ENCODE measurements at regions not wholly inside any gene's neighbourhood (a gene's known extent, or its start where the extent isn't known, plus 50 kb on each side); places are given as distances from the start of the nearest gene placed in this dataset.

DNA sequence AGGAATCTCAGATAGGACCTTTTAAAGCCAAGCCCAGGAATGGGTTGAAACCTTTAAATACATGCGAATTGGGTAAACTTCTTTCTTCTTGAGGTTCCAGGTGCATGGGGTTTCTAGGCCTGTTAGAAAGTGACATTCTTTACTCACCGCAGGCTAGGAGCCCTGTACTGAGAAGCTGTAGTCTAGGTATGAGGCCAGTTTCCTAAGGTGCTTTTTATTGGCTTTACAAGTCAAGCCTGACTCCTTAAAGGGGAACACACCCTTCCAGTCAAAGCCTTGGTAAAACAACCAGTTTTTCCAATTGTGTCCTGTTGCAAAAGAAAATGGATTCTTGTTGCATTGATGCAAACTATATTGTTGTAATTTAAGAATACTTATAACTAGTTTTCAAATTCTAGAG is 76.1 kb upstream of the ATP11B start:
- no peak for DNase-seq
- Histone ChIP-seq H3K79me2 (ENCODE audit: insufficient read depth) (no peaks in the 10 kb centered on the region), H3K9ac (no peak overlapping the region), H3F3A (replicated peaks; ENCODE audit: insufficient read depth) (no peaks in the 10 kb centered on the region), H3K9me3 (no peaks in the 10 kb centered on the region), H3K9me2 (no peaks in the 10 kb centered on the region), H3K27me3 (ENCODE audit: insufficient read depth) (no peaks in the 10 kb centered on the region), H3K4me1 (ENCODE audit: control insufficient read depth in 1 of 2, insufficient read depth in 2 of 2, low read depth in 1 of 2, low read length in 1 of 2) (no peaks in the 10 kb centered on the region; a peak in 1 of 4 replicates), H3K27ac (ENCODE audit: low read depth in 2 of 2, low read length in 1 of 2) (no peak overlapping the region), H3K4me3 (ENCODE audit: low read depth in 2 of 2, low read length in 1 of 2) (no peak overlapping the region), H3K36me3 (replicated peaks in 1 of 2; ENCODE audit: control insufficient read depth in 1 of 2, insufficient read depth in 2 of 2, low read length in 1 of 2) (no peaks in the 10 kb centered on the region), H2AFZ (ENCODE audit: low read depth) (no peak overlapping the region; the same call in 1 of the 2 replicates), H3K4me2 (no peak overlapping the region), H4K20me1 (ENCODE audit: insufficient read depth) (no peaks in the 10 kb centered on the region)
- ChIA-PET CTCF (interaction anchor here (0.8 to 2.3 kb wide), 3 partner anchors 8 to 120 kb away, joined by 3 to 9 read pairs (median 3); no protein-coding TSS in a partner anchor), POLR2A (no interaction called here)
- TF ChIP-seq CHD2 (IDR thresholded peaks at IDR 0.05; ENCODE audit: low read length, partially characterized antibody) (no peak), RFX5 (IDR thresholded peaks at IDR 0.05; ENCODE audit: low read length) (no peak), NRF1 (IDR thresholded peaks at IDR 0.05; ENCODE audit: low read depth, low read length) (no peak), RAD21 (IDR thresholded peaks at IDR 0.05; ENCODE audit: low read length) (no peak)
- WGBS (ENCODE audit: low lambda C conversion rate): 83% methylated on average over 2 of the region's 2 CpGs

- POLR2A ChIA-PET: no interaction called here
- no peaks in the 10 kb centered on the region for H3K27me3 ChIP-seq (ENCODE audit: insufficient read depth)
- DNase-seq: no peak
Observed at GRCh38 chr3:182722907-182723306, 70.4 kb upstream of the ATP11B start.

More at GRCh38 chr3:182722907-182723306, 70.4 kb upstream of the ATP11B start:
- peaks cover 11 to 14% of the 10 kb centered on the region in 2 experiments; a peak in 2 of 4 replicates for H3K4me1 ChIP-seq (ENCODE audit: control insufficient read depth in 1 of 2, insufficient read depth in 2 of 2, low read depth in 1 of 2, low read length in 1 of 2)
- no peak overlapping the region for H3K4me2 ChIP-seq
- no peaks in the 10 kb centered on the region for H3K36me3 ChIP-seq (replicated peaks in 1 of 2; ENCODE audit: control insufficient read depth in 1 of 2, insufficient read depth in 2 of 2, low read length in 1 of 2)
- H3F3A ChIP-seq (replicated peaks; ENCODE audit: insufficient read depth): no peaks in the 10 kb centered on the region
- H3K27ac ChIP-seq (ENCODE audit: low read depth in 2 of 2, low read length in 1 of 2): no peak overlapping the region
- H3K9ac ChIP-seq: no peak overlapping the region
- no peaks in the 10 kb centered on the region for H3K9me3 ChIP-seq
- no peak for TF ChIP-seq MEF2A (IDR thresholded peaks at IDR 0.05; ENCODE audit: borderline replicate concordance, low read depth)
- TF ChIP-seq NFIC (IDR thresholded peaks at IDR 0.05; ENCODE audit: borderline replicate concordance): no peak
- TF ChIP-seq GATA2 (CRISPR knock-in tag; IDR thresholded peaks at IDR 0.05): no peak
- no peak for TF ChIP-seq GABPA (IDR thresholded peaks at IDR 0.05; ENCODE audit: low read depth)
- no peak for TF ChIP-seq EZH2phosphoT487 (IDR thresholded peaks at IDR 0.05; ENCODE audit: borderline replicate concordance, low read depth)
- no peak for TF ChIP-seq EP300 (IDR thresholded peaks at IDR 0.05; ENCODE audit: borderline replicate concordance in 1 of 2, low read depth in 1 of 2, low read length in 1 of 2)
- TF ChIP-seq FOXM1 (IDR thresholded peaks at IDR 0.05; ENCODE audit: low read depth): no peak
- TF ChIP-seq REST (IDR thresholded peaks at IDR 0.05; ENCODE audit: low read depth, low read length): no peak
- TF ChIP-seq, protein P1, sequence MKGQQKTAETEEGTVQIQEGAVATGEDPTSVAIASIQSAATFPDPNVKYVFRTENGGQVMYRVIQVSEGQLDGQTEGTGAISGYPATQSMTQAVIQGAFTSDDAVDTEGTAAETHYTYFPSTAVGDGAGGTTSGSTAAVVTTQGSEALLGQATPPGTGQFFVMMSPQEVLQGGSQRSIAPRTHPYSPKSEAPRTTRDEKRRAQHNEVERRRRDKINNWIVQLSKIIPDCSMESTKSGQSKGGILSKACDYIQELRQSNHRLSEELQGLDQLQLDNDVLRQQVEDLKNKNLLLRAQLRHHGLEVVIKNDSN (IDR thresholded peaks at IDR 0.05; ENCODE audit: borderline replicate concordance, low read depth): no peak
- TF ChIP-seq RCOR1 (IDR thresholded peaks at IDR 0.05; ENCODE audit: low read length): no peak
- TF ChIP-seq TCF12 (IDR thresholded peaks at IDR 0.05): no peak
- TF ChIP-seq JUND (IDR thresholded peaks at IDR 0.05): no peak
- TF ChIP-seq TAF1 (IDR thresholded peaks at IDR 0.05; ENCODE audit: borderline replicate concordance, low read depth, low read length): no peak
- TF ChIP-seq RFX5 (IDR thresholded peaks at IDR 0.05; ENCODE audit: low read length): no peak
- no peak for TF ChIP-seq SIN3A (IDR thresholded peaks at IDR 0.05; ENCODE audit: borderline replicate concordance, low read depth, low read length)
- CTCF ChIA-PET: interaction anchor here (0.8 to 3.6 kb wide), 2 partner anchors 9 to 114 kb away, joined by 4 to 19 read pairs; no protein-coding TSS in a partner anchor
- H3K4me3 ChIP-seq (ENCODE audit: low read depth in 2 of 2, low read length in 1 of 2): no peak overlapping the region
- H4K20me1 ChIP-seq (ENCODE audit: insufficient read depth): no peaks in the 10 kb centered on the region
- no peak overlapping the region for H2AFZ ChIP-seq (ENCODE audit: low read depth)
- H3K79me2 ChIP-seq (ENCODE audit: insufficient read depth): no peaks in the 10 kb centered on the region
- 90% methylated on average over 4 of the region's 6 CpGs for WGBS (ENCODE audit: low lambda C conversion rate)
- H3K9me2 ChIP-seq: no peaks in the 10 kb centered on the region

Data from SK-N-SH (cell line).